Panc1 (cell line): ENCODE measurements at regions not wholly inside any gene's neighbourhood (a gene's known extent, or its start where the extent isn't known, plus 50 kb on each side); places are given as distances from the start of the nearest gene placed in this dataset.

Source experiments
- ATAC-seq: fragments of 200-7000 bp; cut with Tn5 transposase; 2 replicates; pipeline ENCODE4 v1.9.1; 2020; ENCODE audit warnings: mild to moderate bottlenecking, moderate library complexity
- BruUV-seq: library from RNA; stranded (reverse); fragments of 400-500 nt; replicated peaks from 2 replicates; lab custom pipeline; 2021; lab: Mats Ljungman, UMichigan
- CTCF ChIA-PET: fragments of 300-600 bp; sonication (Branson Sonifier 250); formaldehyde crosslinking; loops from one replicate; lab custom pipeline; 2022; ENCODE audit warnings: antibody characterized with exemption; lab: Charles Lee
- POLR2A ChIA-PET: fragments of 300-600 bp; sonication (Branson Sonifier 250); formaldehyde crosslinking; loops from one replicate; lab custom pipeline; 2022; ENCODE audit warnings: antibody characterized with exemption; lab: Charles Lee
- DNase-seq: peaks from one replicate; pipeline ENCODE4 v3.0.0-alpha.2; 2010; ENCODE audit warnings: low read depth, low spot score
- H3K27ac ChIP-seq: 2 replicates; pipeline ENCODE4 v1.5.1; 2011; ENCODE audit warnings: mild to moderate bottlenecking, low read length, inconsistent platforms
- H3K27me3 ChIP-seq: fragments of 200-500 bp; sonication (Bioruptor generic); 2 replicates; pipeline ENCODE4 v1.6.0; 2014; ENCODE audit warnings: low read length, inconsistent platforms; ENCODE audit not compliant: control insufficient read depth, insufficient read depth
- H3K36me3 ChIP-seq: fragments of 200-500 bp; sonication (Bioruptor generic); 2 replicates; pipeline ENCODE4 v1.5.1; 2014; ENCODE audit warnings: inconsistent platforms, mild to moderate bottlenecking, low read length, moderate library complexity; ENCODE audit not compliant: control insufficient read depth, insufficient read depth
- H3K4me1 ChIP-seq: 2 replicates; pipeline ENCODE4 v1.5.1; 2011; ENCODE audit warnings: inconsistent platforms, mild to moderate bottlenecking, low read length, moderate library complexity; ENCODE audit not compliant: control insufficient read depth, insufficient read depth
- H3K4me3 ChIP-seq, 2 experiments: 2 replicates each; pipeline ENCODE4 v1.5.1; 2011 to 2012; ENCODE audit warnings: low read depth in 2 of 2, low read length in 2 of 2, mild to moderate bottlenecking in 2 of 2, inconsistent platforms in 1 of 2, moderate library complexity in 1 of 2
- H3K9me3 ChIP-seq: fragments of 200-500 bp; sonication (Bioruptor generic); 2 replicates; pipeline ENCODE4 v1.5.1; 2014; ENCODE audit warnings: low read depth, mild to moderate bottlenecking, inconsistent platforms, low read length, moderate library complexity; ENCODE audit not compliant: control insufficient read depth, insufficient read depth
- CTCF ChIP-seq: fragments of 450-650 bp; IDR thresholded peaks from 2 replicates; pipeline ENCODE4 v1.5.1; 2017; ENCODE audit warnings: mild to moderate bottlenecking
- POLR2AphosphoS5 ChIP-seq: IDR thresholded peaks from 2 replicates; pipeline ENCODE4 v1.6.1; 2012; ENCODE audit warnings: mild to moderate bottlenecking, low read depth, low read length, moderate library complexity
- REST ChIP-seq, 2 experiments: IDR thresholded peaks; 2 replicates each; pipeline ENCODE4 v1.6.1; 2011 to 2012; ENCODE audit warnings: low read depth in 2 of 2, control low read depth in 1 of 2, low read length in 1 of 2, mild to moderate bottlenecking in 1 of 2, moderate library complexity in 1 of 2; ENCODE audit not compliant: insufficient read depth in 1 of 2
- SIN3A ChIP-seq: IDR thresholded peaks from 2 replicates; pipeline ENCODE4 v1.6.1; 2012; ENCODE audit warnings: low read depth, mild to moderate bottlenecking, low read length, moderate library complexity, borderline replicate concordance; ENCODE audit not compliant: insufficient read depth
- TCF7L2 ChIP-seq: IDR thresholded peaks from 2 replicates; pipeline ENCODE4 v1.6.1; 2011; ENCODE audit warnings: mild to moderate bottlenecking, low read depth, low read length, inconsistent platforms
- in situ Hi-C: cut with HindIII; loops from 2 replicates; pipeline ENCODE4 v1.10.0; 2016; ENCODE audit warnings: low sequenced_read_pairs, low pct_unique_long_range_greater_than_20kb
- intact Hi-C: fragments of 100-400 bp; cut with micrococcal nuclease; formaldehyde crosslinking; loops from one replicate; pipeline ENCODE4 v1.10.0; 2022; ENCODE audit not compliant: unreplicated experiment

- Histone ChIP-seq H3K9me3 (no peaks in the 10 kb centered on the region), H3K27ac (no peak overlapping the region)
- POLR2A ChIA-PET = no interaction called here
Observed at GRCh38 chr10:83667594-83667993, 471.7 kb upstream of the GHITM start.

GRCh38 chr10:83673316-83673715 is 466.0 kb upstream of the GHITM start:
- POLR2A ChIA-PET = no interaction called here
- ATAC-seq = no peak
- H3K4me1 ChIP-seq = no peaks in the 10 kb centered on the region
- no peaks in the 10 kb centered on the region for H3K27me3 ChIP-seq
- CTCF ChIA-PET = no interaction called here
- no peak overlapping the region for H3K4me3 ChIP-seq
- intact Hi-C loops (no loop called here), in situ Hi-C loops (no loop called here)
- no peak for DNase-seq
- no peaks in the 10 kb centered on the region for H3K36me3 ChIP-seq
- no peak for TF ChIP-seq POLR2AphosphoS5
- TF ChIP-seq SIN3A = no peak
- TF ChIP-seq REST (IDR thresholded peaks at IDR 0.05; ENCODE audit: insufficient read depth in 1 of 2, low read depth in 2 of 2, low read length in 1 of 2) = no peak
- no peak for TF ChIP-seq TCF7L2
- TF ChIP-seq CTCF = no peak
- peaks cover 3% of the 10 kb centered on the region; the same call in 1 of the 2 replicates for H3K9me3 ChIP-seq
- H3K27ac ChIP-seq = no peak overlapping the region
- BruUV-seq = no TSS peak

More at GRCh38 chr10:83667594-83667993, 471.7 kb upstream of the GHITM start:
- CTCF ChIA-PET = no interaction called here
- TF ChIP-seq REST (IDR thresholded peaks at IDR 0.05; ENCODE audit: insufficient read depth in 1 of 2, low read depth in 2 of 2, low read length in 1 of 2) (no peak), POLR2AphosphoS5 (no peak), TCF7L2 (no peak), CTCF (no peak), SIN3A (no peak)
- no peak for ATAC-seq
- H3K27me3 ChIP-seq = no peaks in the 10 kb centered on the region
- BruUV-seq = no TSS peak
- intact Hi-C loops = no loop called here
- in situ Hi-C loops = no loop called here
- H3K36me3 ChIP-seq = no peaks in the 10 kb centered on the region
- H3K4me1 ChIP-seq = no peaks in the 10 kb centered on the region
- no peak overlapping the region for H3K4me3 ChIP-seq
- DNase-seq = no peak
